ENCODE measurements at regions not wholly inside any gene's neighbourhood (a gene's known extent, or its start where the extent isn't known, plus 50 kb on each side); places are given as distances from the start of the nearest gene placed in this dataset.

GRCh38 chr12:126706300-126706699, 1560.7 kb upstream of the TMEM132C start:
- Mint-ChIP-seq H3K4me1 (no peaks in the 10 kb centered on the region), H3K27ac (no peak overlapping the region), H3K27me3 (no peaks in the 10 kb centered on the region), H3K9me3 (ENCODE audit: insufficient read depth) (no peaks in the 10 kb centered on the region), H3K4me3 (no peak overlapping the region)
- ATAC-seq (ENCODE audit: low read depth) (no peak), DNase-seq (no peak)
- CTCF ChIA-PET = interaction anchor here (1.1 kb wide), 1 partner anchor 15 kb away, joined by 4 read pairs; no protein-coding TSS in a partner anchor
- no peak overlapping the region for H3K4me2 ChIP-seq (replicated peaks; ENCODE audit: low read depth, low read length, poor library complexity, severe bottlenecking)
- TF ChIP-seq EZH2 (IDR thresholded peaks at IDR 0.05; ENCODE audit: borderline replicate concordance, insufficient read depth, low read depth, low read length, poor library complexity, severe bottlenecking) = no peak
- TF ChIP-seq, protein P1, sequence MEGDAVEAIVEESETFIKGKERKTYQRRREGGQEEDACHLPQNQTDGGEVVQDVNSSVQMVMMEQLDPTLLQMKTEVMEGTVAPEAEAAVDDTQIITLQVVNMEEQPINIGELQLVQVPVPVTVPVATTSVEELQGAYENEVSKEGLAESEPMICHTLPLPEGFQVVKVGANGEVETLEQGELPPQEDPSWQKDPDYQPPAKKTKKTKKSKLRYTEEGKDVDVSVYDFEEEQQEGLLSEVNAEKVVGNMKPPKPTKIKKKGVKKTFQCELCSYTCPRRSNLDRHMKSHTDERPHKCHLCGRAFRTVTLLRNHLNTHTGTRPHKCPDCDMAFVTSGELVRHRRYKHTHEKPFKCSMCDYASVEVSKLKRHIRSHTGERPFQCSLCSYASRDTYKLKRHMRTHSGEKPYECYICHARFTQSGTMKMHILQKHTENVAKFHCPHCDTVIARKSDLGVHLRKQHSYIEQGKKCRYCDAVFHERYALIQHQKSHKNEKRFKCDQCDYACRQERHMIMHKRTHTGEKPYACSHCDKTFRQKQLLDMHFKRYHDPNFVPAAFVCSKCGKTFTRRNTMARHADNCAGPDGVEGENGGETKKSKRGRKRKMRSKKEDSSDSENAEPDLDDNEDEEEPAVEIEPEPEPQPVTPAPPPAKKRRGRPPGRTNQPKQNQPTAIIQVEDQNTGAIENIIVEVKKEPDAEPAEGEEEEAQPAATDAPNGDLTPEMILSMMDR (IDR thresholded peaks at IDR 0.05) = no peak
- H3K4me1 ChIP-seq (ENCODE audit: control insufficient read depth in 2 of 2, insufficient read depth in 2 of 2, low read length in 2 of 2) = no peaks in the 10 kb centered on the region
- WGBS (ENCODE audit: insufficient coverage) = 78% methylated on average over 1 of the region's 4 CpGs
- no peaks in the 10 kb centered on the region for H3K9me3 ChIP-seq (ENCODE audit: control extremely low read depth in 1 of 3, control insufficient read depth in 2 of 3, insufficient read depth in 1 of 3, low read length in 2 of 3)
- H2AFZ ChIP-seq (ENCODE audit: insufficient read depth, low read depth, low read length, poor library complexity, severe bottlenecking) = no peak overlapping the region
- intact Hi-C loops (cut with micrococcal nuclease) = no loop called here
- H3K27me3 ChIP-seq (replicated peaks in 1 of 4; ENCODE audit: control extremely low read depth in 1 of 4, control insufficient read depth in 3 of 4, insufficient read depth in 4 of 4, low read length in 3 of 4) = no peaks in the 10 kb centered on the region
- no peak overlapping the region for H3K9ac ChIP-seq (ENCODE audit: low read length)
- H4K20me1 ChIP-seq (ENCODE audit: control insufficient read depth, insufficient read depth, low read length, poor library complexity, severe bottlenecking) = no peaks in the 10 kb centered on the region
- no peak overlapping the region for H3K4me3 ChIP-seq (ENCODE audit: control extremely low read depth in 1 of 5, extremely low read depth in 1 of 5, insufficient read depth in 1 of 5, low read depth in 2 of 5, low read length in 4 of 5)
- no peaks in the 10 kb centered on the region for H3K79me2 ChIP-seq (ENCODE audit: control insufficient read depth, insufficient read depth, low read length)
- no peaks in the 10 kb centered on the region for H3K36me3 ChIP-seq (replicated peaks in 1 of 2; ENCODE audit: control extremely low read depth in 1 of 2, control insufficient read depth in 1 of 2, extremely low read depth in 1 of 2, insufficient read depth in 2 of 2, low read length in 1 of 2)
- no peak overlapping the region for H3K27ac ChIP-seq (ENCODE audit: low read length in 2 of 2)
- POLR2A ChIA-PET = no interaction called here

- no peak overlapping the region for H3K4me3 ChIP-seq (ENCODE audit: control extremely low read depth in 1 of 5, extremely low read depth in 1 of 5, insufficient read depth in 1 of 5, low read depth in 2 of 5, low read length in 4 of 5)
- H3K27me3 ChIP-seq (replicated peaks in 1 of 4; ENCODE audit: control extremely low read depth in 1 of 4, control insufficient read depth in 3 of 4, insufficient read depth in 4 of 4, low read length in 3 of 4) = no peaks in the 10 kb centered on the region
- no peak overlapping the region for H3K9ac ChIP-seq (ENCODE audit: low read length)
- no peak for TF ChIP-seq EZH2 (IDR thresholded peaks at IDR 0.05; ENCODE audit: borderline replicate concordance, insufficient read depth, low read depth, low read length, poor library complexity, severe bottlenecking)
- TF ChIP-seq, protein P1 (IDR thresholded peaks at IDR 0.05) = no peak
- H3K27me3 Mint-ChIP-seq = no peaks in the 10 kb centered on the region
- no peaks in the 10 kb centered on the region for H3K4me1 ChIP-seq (ENCODE audit: control insufficient read depth in 2 of 2, insufficient read depth in 2 of 2, low read length in 2 of 2)
- no peaks in the 10 kb centered on the region for H3K36me3 ChIP-seq (replicated peaks in 1 of 2; ENCODE audit: control extremely low read depth in 1 of 2, control insufficient read depth in 1 of 2, extremely low read depth in 1 of 2, insufficient read depth in 2 of 2, low read length in 1 of 2)
- WGBS (ENCODE audit: insufficient coverage) = 29% methylated on average over 2 of the region's 3 CpGs
- no peak overlapping the region for H3K4me3 Mint-ChIP-seq
- no peaks in the 10 kb centered on the region for H3K79me2 ChIP-seq (ENCODE audit: control insufficient read depth, insufficient read depth, low read length)
- H3K9me3 Mint-ChIP-seq (ENCODE audit: insufficient read depth) = no peaks in the 10 kb centered on the region
- intact Hi-C loops (cut with micrococcal nuclease) = no loop called here
- ChIA-PET CTCF (no interaction called here), POLR2A (no interaction called here)
- no peaks in the 10 kb centered on the region for H4K20me1 ChIP-seq (ENCODE audit: control insufficient read depth, insufficient read depth, low read length, poor library complexity, severe bottlenecking)
- no peak overlapping the region for H3K27ac ChIP-seq (ENCODE audit: low read length in 2 of 2)
- H3K4me1 Mint-ChIP-seq = no peaks in the 10 kb centered on the region
- H3K27ac Mint-ChIP-seq = no peak overlapping the region
- no peak overlapping the region for H3K4me2 ChIP-seq (replicated peaks; ENCODE audit: low read depth, low read length, poor library complexity, severe bottlenecking)
- no peaks in the 10 kb centered on the region for H3K9me3 ChIP-seq (ENCODE audit: control extremely low read depth in 1 of 3, control insufficient read depth in 2 of 3, insufficient read depth in 1 of 3, low read length in 2 of 3)
- DNase-seq (no peak), ATAC-seq (ENCODE audit: low read depth) (no peak)
- H2AFZ ChIP-seq (ENCODE audit: insufficient read depth, low read depth, low read length, poor library complexity, severe bottlenecking) = no peak overlapping the region
Measured at GRCh38 chr12:126708492-126708896, 1558.5 kb upstream of the TMEM132C start.

Measured in B cell (primary cell).